ENCODE measurements at regions not wholly inside any gene's neighbourhood (a gene's known extent, or its start where the extent isn't known, plus 50 kb on each side); places are given as distances from the start of the nearest gene placed in this dataset.

DNA sequence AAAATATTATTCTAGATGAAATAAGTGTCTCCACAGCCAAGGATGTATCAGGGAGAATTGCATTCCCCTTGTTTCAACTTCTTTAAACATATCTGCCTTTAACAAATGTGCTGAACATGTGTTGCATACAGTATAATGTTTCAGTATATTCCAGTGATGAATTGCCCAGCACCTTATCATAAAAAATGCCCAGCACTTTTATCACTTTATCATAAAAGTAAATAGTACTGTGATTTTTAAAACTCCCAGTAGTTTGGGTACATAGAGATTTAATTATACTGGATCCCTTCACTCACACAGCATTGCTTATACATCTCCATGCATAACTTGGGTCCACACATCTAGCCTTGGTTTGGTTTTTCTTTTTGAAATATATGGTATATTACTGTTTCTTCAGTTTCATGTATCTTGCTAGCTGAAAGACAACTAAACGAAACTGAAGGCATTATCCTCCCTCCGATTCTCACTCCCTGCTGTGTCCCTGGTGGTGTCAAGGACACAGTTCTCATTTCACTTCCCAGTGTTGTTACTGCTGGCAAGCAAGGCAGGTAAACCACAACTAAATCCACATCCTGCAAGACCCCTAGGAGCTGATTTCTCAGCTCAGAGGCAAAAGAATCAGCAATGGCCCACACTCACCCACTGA, 118.2 kb upstream of the SLC44A3 start:
- no peak for DNase-seq

DNA sequence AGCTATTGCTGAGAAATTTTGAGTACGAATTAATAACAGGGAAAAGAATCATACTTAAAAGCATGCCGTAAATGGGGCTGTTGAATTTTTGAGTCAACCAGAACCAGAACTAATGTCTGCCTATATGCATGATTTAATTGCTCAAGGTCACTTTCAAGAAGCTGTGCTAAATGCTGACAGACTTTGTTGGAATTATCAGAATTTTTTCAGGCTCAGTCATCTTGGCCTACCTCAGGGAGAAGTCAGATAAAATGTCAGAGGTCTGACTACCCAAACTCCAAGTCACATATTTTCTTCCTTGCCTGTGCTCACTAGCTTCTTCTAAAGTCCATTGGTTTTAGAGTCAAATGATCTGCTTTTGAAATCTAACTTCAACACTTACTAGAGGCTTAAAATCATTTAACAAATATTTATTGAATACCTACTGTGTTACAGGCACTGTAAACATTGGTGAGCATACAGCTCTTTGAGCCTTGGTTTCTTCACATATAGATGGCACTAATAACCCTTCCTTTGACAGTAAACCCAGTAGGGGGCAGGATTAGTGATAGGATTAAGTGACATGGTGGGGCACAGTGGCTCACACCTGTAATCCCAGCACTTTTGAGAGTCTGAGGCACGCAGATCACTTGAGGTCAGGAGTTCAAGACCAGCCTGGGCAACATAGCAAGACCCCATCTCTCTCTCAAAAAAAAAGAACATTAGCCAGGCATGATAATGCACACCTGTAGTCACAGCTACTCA, 121.2 kb upstream of the SLC44A3 start:
- no peak for DNase-seq

DNA sequence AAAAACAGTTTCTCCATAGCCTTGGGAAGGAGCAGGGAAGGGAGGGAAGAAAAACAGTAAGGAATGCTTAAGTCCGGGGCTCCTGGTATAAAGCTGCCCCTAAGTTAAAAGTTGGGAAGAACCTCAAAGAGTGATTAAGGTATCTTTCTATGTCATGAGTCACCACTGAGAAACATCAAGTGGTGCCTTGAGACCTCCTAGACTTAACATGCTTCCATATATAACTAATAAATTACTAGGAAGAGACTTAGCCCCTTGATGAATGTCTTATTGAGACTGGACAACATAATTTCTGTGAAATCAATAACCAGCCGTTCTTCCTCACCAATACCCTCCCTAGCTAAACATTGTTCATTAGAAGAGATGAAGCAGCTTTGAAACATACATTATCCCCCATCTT, 121.8 kb upstream of the SLC44A3 start:
- no peak for DNase-seq

DNA sequence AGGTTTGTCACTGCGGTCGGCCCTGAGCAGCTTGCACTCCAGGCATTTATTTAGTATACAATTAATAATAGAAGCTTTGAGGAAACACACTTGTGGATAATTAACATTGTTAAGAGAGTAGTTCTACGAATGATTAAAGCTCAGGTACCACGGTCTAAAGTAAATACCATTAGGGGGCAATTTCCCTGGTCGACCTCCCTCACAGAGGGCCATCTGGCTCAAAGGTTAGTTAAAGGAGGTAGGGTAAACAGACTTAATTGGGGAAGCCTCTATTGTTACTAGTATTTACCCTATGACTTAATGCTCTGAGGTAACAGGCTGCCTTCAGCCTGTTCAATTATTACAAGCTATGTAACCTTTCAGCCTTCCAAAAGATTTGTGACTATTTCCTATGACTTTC, 122.3 kb upstream of the SLC44A3 start:
- no peak for DNase-seq

DNA sequence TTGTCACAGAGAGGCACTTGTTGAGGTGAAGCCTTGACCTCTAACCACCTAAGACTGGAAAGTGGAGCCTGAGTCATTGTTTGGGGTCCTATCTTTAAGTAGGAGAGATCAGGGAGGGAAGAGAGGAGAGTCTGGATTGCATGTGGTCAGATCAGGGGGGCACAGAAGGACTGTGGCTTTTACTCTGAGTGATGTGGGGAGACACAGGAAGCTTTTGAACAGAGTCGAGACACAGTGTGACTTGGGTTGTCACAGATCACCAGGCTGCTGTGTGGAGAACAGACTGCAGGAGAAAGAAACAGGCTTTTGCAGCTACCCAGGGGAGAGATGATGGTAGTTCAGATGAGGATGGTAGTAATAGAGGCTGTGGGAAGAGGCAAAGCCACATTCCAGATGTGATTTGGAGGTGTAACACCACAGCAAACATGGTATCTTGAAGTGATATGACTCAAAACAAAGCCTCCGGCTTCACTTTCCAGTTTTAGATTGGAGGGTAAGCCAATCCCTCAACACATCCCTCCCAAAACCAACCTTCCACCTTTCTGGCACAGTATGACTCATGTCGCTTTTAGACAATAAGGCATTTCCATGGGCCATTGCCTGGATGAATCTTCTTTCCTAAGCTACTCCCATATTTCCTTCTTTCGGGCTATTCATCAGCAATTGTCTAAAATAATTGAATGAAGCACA, 125.8 kb upstream of the SLC44A3 start:
- DNase-seq = no peak

DNA sequence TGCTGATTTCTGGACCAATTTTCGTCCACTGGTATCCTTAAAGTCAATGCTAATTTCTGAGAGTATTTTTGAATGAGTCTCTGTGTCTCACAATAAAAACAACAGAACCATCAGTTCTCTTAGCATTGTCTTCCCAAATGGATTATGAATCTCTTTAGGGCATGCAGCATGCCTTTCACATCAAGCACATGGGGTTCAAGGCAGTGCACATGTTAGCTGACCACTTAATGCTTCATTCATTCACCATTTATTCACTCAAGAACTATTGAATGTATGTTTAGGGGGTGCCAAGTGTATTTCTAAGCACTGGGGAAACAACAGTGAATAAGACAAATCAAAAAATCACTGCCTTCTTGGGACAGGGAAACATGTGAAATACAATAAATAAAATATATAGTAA, 126.7 kb upstream of the SLC44A3 start:
- DNase-seq = no peak

DNA sequence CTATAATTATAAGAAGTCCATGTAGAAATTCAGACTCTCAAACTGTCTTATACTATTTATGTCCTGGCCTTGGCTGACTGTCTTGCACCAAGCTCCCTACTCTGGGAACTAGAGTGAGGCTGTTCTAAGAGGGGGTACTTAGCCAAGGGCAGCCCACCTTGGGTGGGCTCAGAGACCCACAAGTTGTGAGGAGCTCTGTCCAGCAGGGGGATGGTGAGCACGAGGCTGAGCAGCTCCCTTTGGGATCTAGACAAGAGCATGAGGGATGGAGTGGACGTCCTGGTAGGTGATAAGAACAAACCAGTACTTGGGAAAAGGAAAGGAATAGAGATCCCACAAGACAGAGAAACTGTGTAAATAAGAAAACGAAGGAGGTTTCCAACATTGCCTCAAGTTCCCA, 127.1 kb upstream of the SLC44A3 start:
- no peak for DNase-seq

DNA sequence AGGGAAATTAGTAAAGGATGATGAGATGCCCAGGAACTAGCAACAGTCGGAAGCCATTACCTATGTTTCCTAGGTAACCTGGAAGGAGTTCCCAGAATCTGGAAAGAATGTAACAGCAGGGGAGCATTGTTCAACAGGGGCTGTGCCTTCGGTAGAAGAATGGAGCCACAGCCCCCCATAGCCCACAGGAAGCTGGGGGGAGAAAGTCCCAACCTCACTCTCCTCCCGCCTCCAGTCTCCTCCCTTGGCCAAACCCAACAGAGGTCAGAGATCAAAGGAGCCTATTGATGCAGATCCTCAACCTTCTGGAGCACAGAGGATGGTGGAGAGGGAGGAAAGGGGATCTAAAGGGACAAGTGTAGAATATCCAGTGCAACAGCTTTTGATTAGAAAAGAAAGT, 131.5 kb upstream of the SLC44A3 start:
- DNase-seq = no peak

DNA sequence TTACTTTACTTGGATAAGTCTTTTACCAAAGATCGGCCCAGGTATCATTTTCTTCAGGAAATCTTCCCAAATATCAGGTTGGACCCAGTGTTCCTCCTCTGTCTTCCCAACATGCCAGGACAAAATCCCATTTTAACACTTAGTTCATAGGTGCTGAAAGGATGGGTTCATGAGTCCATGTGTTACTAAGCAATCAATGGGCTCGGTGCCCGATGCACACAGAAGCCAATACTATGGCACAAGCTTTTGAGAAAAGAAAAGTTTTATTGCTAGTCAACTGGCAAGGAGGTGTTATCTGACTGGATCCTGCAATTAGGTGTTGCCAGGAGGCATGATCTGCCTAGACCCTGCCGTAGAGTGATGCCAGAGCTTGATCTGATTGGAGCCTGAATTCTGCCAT, 133.3 kb upstream of the SLC44A3 start:
- no peak for DNase-seq

DNA sequence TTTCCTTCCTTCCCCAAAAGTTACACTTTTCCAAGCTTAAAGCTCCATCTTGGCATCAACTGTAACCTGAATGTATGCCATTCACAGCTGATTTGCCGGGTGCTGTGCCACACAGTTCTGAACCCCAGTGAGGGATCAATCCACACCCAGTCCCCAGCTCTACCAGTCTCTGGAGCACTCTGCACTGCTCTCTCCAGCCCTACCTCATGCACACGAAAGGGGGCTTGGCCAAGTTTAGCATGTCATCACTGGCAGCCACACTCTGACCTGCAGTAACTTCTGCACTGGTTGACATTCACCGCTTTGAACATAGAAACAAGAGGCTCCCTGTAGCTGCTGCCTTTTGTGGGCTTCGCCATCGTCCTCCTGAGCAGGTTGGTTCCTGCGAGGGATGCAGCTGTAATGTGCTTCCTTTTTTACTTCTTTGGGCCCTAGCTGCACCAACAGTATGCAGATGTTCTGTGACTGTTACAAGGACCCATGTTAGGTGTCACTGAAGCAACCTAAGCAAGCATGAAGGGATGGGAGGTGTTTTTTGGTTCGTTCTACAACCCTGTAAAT, 135.4 kb upstream of the SLC44A3 start:
- DNase-seq = no peak

DNA sequence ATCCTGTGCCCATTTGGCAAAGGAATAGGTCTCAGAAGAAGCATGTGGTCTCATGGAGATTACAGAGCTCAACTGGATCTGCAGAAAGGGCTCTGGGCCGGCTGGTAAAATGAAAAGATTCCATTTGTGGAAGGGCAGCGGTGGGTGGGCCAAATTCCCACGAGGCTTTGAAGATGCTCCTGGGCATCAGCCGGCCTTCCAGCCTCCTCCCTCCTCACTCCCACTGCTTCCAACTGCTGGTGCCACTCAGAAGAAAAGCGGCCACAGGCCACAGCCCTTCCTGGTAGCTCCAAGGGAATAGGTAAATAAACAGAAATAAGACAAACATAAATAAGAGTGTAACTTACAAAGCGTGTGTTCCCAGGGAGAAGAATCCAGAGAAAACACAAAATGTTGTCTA, 136.3 kb upstream of the SLC44A3 start:
- no peak for DNase-seq

DNA sequence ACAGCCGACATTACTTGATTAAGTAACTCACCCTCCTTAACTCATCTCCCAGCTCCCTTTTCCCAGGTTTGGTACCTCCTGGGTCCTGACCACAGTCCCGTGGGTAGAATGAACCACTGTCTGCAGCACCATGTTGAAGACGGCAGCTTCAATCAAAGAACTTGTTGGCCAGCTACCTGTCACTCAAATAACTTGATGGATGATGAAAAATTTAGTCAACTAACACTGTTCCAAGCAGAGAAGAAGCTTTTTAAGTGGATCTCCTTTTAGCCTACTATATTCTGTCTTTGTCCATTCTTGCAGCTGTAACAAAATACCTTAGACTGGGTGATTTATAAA, 138.4 kb upstream of the F3 start:
- no peak for DNase-seq

DNA sequence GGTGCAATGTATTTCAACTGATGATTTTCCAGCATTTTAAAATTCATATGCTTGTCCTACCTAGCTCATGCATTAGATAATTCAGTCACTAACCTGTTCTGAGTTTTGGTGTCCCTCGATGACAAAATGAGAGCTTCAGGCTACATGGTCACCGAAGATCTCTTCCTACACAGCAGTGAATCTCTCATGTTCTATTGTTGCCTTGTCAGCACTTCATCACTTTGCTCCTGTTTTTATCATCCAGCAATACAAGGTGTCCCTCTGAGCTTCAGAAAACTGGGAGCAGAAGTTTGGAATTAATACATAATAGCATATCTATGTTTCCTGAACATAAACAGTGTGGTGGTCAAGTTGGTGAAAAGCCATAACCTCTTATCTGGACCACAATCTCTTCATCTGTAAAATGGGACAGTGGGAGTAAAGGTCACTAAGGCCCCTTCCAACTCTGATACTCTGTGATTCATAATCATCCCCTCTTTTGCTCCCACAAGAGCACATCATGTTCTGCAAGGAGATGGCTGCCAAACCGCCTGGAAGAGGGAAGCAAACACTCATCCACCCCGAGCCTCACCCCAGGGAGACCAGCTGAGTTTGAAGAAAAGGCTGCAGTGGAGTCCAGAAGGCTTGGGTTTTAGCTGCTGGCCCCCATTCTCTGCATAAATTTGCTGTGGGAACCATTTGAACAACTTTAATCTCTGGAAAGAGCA, 137.9 kb upstream of the F3 start:
- no peak for DNase-seq

DNA sequence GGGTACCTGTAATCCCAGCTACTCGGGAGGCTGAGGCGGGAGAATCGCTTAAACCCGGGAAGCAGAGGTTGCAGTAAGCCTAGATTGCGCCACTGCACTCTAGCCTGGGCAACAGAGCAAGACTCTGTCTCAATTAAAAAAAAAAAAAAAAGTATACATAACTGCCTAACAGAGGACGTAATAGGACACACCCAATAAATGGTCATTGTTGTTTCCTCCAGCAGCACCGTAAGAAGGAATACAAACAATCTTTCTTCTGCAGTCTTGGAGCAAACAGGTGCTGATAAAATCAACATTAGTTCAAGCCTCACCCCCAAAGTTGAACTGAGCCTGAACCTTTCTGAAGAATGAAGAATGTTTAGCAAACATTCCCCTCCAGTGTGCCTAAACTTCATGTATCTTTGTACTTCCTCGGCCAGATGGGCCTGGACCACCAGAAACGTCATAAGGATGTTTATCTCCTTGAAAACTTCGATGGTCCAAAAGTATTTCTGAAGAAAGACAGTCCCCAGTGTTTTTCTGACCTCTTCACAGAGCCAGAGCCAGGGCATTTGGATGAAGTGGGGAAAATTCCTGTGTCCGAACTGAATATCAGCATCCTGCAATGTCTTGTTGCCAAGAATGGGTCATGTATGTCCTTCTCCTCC, 136.8 kb upstream of the F3 start:
- DNase-seq = no peak

DNA sequence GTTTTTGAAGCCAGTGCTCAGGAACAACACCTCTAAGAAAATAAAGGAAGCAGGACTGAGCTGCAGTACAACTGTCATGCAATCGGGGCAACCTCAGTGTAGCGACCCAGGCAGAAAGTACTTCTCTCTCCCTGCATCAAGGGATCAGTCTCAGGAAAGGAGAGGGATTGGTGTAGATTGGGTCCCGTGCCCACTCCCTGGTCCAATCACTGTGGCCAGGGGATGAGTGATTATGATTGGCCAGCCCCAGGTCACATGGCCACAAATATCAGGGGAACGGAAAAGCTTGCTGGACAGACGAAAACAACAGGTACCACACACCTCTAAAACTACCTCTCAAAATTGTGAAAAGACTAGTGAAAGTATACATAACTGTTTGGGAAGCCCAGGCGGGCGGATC, 136.2 kb upstream of the F3 start:
- DNase-seq = no peak

DNA sequence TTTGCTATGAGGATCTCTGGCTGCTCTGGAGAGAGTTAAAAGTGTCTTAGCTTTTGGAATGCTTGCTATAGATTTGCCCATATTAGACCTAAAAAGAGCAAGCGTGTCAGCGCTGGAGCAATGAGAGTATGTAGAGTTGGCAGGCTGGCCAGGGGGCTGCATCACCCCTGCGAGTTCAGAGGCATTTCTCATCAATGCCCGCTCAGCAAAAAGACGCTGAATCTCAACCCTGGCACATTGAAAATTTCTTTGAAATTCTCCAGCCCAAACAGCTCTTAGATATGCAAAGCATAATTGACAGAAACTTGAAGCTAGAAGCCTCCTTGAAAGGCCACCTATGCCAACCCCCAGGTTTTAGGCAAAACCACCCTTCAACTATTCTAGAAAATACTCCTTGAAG, 135.5 kb upstream of the F3 start:
- no peak for DNase-seq

DNA sequence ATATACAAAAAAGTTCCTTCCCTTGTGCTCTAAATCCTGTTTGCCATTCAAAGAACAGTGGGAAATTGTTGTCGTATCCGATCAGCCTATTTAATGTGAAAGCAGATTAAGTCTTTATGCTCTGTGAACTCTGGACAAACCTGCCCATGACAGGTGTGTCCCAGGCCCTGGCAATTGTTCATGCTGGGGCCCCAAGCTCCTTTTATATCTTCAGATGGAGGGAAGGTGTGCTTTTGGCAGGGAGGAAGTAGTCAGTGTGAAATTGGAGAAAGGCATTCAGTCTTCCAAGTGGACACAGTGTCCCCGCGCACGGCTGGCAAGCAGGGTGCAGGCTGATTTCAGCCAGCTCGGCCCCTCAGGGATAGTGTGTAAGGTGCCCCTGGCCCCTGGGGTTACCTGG, 135.1 kb upstream of the F3 start:
- DNase-seq = no peak

DNA sequence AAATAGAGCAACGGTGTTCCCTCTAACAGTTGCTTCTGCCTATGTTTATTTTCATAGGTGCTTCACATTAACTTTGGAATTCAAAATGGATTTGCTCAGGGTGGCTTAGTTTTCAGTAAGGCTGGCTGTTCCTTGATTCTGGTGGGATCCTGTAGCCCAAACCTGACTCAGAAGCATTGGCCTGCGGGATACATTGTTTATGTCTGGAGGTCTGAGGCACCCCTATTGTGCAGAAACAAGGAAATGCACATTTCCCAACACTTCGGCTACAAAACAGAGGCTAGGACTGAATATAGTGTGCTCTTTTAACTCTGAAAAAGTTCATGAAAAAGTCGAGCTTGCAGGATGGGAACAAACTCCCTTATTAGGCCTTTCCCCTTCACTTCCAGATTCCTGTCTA, 133.8 kb upstream of the F3 start:
- DNase-seq = no peak

DNA sequence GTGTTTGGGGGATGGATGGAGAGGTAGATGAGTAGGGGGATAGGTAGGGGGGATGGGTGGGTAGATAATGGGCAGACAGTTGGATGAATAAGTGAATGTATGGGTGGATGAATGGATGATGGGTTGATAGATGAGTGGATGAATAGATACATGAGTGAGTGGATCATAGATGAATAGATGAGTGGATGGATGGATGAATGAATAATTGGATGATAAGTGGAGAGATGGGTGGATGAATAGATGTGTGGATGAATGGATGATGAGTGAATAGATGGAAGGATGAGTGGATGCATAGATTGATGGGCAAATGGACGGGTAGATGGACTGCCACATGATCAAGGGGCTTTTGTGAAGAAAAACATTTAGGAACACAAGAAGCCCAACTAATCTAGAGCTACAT, 133.3 kb upstream of the F3 start:
- no peak for DNase-seq

DNA sequence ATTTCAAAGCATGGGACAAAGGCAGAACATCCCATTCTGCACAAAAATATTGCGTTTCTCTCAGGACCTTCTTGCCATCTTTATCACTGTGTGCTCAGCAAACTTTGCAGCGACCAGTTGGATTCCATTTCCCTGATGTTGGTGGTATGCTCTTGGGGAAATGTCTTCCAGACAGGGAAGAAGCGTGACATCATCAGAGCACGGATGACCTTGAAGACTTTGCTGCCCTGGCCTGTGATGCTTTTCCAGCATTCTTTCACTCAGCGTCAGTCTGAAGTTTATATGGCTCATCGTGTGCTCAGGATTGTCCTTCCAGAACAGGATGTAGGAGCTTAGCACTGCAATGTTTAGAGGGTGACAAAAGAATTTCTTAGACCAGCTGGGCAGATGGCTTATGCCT, 131.4 kb upstream of the F3 start:
- DNase-seq = no peak

DNA sequence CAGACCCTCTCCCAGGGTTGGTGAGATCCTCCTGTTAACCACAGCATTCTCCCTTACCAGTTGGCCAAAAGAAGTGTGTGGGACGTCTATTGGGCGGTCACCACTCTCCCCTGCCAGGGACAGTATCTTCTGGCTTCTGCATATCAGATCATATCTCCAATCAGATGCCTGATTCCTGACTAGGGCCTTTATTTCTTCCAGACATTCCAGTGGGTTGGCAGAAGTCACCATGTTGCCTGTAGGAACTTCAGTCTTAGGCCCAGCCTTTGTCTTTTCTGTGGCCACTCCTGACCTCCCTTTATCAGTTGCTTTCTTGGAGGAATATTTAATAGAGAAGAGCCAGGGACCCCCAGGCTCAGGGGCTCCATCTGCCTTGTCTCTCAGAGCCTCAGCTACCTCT, 130.4 kb upstream of the F3 start:
- DNase-seq = no peak

DNA sequence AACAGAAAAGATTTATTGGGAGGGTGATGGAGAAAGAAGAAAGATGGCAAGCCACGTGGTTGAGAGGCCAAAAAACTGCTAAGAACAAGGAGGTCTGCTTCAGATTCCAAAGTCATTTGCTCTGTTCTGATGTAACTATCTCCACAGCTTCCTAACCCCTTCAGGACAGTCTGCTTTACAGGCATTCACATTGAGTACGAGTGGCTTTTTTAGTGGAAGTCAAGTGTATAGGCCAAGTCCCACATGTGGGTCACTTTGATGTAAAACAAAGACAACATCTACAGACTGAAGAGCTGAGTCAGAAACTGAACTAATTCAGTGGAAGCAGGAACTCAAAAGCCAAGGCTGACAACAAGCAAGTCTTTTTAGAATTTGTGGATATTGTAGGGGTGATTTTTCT, 128.7 kb upstream of the F3 start:
- DNase-seq = no peak

DNA sequence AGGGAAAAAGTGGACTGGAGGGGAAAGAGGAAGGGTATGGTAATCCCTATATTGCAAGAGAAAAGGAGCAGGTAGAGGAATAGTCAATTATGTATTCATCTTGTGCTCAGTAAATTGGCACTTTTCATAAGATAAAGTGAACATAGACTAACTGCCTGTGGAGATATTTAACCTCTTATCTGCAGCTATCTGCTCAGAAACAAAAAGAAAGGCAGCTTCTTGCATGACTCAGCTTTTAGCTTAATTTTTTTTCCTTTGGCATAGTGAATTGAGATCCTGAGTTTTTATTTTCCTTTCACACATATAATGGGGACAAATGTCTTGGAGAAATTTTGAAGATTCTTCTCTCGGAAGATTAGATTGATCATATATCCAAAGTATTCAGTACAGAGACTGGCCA, 127.6 kb upstream of the F3 start:
- no peak for DNase-seq

Measured in NCI-H2171 (cell line).